Adrenal gland (tissue), 9 donors: ENCODE measurements at regions not wholly inside any gene's neighbourhood (a gene's known extent, or its start where the extent isn't known, plus 50 kb on each side); places are given as distances from the start of the nearest gene placed in this dataset.

Experiments
- DNase-seq, 7 donors: peaks; one replicate each; pipeline ENCODE4 v3.0.0-alpha.2; 2019 to 2020
- H3K27ac ChIP-seq, 5 donors: fragments of 200-600 bp; sonication (generic) in 4 of 5; 1 replicate in 3 of 5; 2 replicates in 2 of 5; pipeline versions ENCODE4 v1.5.1 to v1.8.0; 2016 to 2020; ENCODE audit warnings: mild to moderate bottlenecking in 1 of 5
- H3K27me3 ChIP-seq: fragments of 200-600 bp; 2 replicates; pipeline ENCODE4 v1.8.0; 2021
- H3K36me3 ChIP-seq, 2 donors: fragments of 200-600 bp; replicated peaks in 1 of 2; 1 replicate in 1 of 2; 2 replicates in 1 of 2; pipeline versions ENCODE4 v1.5.1 to v1.8.0; 2018 to 2022
- H3K4me1 ChIP-seq, 2 donors: fragments of 200-600 bp; replicated peaks in 1 of 2; 1 replicate in 1 of 2; 2 replicates in 1 of 2; pipeline versions ENCODE4 v1.5.1 to v1.8.0; 2018 to 2021
- H3K4me3 ChIP-seq, 4 donors: fragments of 200-600 bp; sonication (generic) in 3 of 4; one replicate each; pipeline ENCODE4 v1.5.1; 2016 to 2018
- H3K9me3 ChIP-seq, 3 donors: fragments of 200-600 bp; sonication (generic) in 1 of 3; replicated peaks in 1 of 3; 1 replicate in 2 of 3; 2 replicates in 1 of 3; pipeline versions ENCODE4 v1.5.1 to v1.8.0; 2016 to 2021
- POLR2A ChIP-seq, 2 donors: fragments of 450-650 bp; IDR thresholded peaks; one replicate each; pipeline ENCODE4 v1.6.1; 2017; ENCODE audit warnings: antibody characterized with exemption in 2 of 2, mild to moderate bottlenecking in 2 of 2, moderate library complexity in 1 of 2
- WGBS, 4 donors: extraction: QIAGEN DNeasy Blood & Tissue Kit in 2 of 4; methylation state at CpG; one replicate each; pipeline versions ENCODE4 v1.1.5 to v1.1.7; 2013 to 2017; 5-methylcytosine and 5-hydroxymethylcytosine counted together
- intact Hi-C, 2 donors: fragments of 100-400 bp; cut with DNase I; formaldehyde crosslinking; loops; one replicate each; pipeline versions ENCODE4 v1.14.1 to v1.15.0; 2022 to 2023
- TF ChIP-seq, protein P1 (sequence below), 6 experiments: fragments of 450-650 bp in 4 of 6; fragments of 200-600 bp in 2 of 6; sonication (generic) in 1 of 6; IDR thresholded peaks; 1 replicate in 5 of 6; 2 replicates in 1 of 6; pipeline versions ENCODE4 v1.5.1 to v1.8.0; 2016 to 2021; ENCODE audit warnings: antibody characterized with exemption in 6 of 6, mild to moderate bottlenecking in 2 of 6, moderate library complexity in 1 of 6
- donor health status: healthy with polysubstance abuse.
- donor health status: Bipolar disorder and iron deficiency.
- donor health status: DM: yes; HTN: yes; CAD: no.
- donor health status: DM: no; HTN: no; CAD: no.
- donor health status: DM: no; HTN: no; CAD: no.

DNA sequence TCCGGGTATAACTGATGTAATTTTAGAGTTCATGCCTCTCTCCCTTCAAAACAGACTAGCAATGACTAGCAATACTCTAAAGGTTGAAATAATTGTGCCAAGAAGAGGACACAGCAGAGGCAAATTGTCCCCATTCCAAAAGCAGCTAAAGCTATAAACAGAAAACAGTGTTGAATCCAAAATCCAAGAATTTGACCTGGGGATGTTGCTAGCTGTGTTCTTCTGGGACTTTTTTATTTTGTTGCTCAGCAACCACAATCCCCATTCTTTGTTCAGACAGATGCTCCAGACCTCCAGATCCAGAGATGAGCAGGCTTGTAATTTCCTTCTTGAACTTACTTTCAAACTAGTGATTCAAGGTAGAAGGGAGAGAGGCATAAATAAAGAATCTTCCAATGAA lies 191.5 kb downstream of the FOXB1 start:
- Histone ChIP-seq H3K36me3 (no peaks in the 10 kb centered on the region), H3K4me3 (no peak overlapping the region), H3K4me1 (no peaks in the 10 kb centered on the region), H3K27ac (no peak overlapping the region), H3K9me3 (no peaks in the 10 kb centered on the region), H3K27me3 (peaks cover 17% of the 10 kb centered on the region)
- WGBS, 4 donors = 34 to 70% (median 50%) methylated on average over 1 of the region's 1 CpG
- intact Hi-C loops = no loop called here
- no peak for TF ChIP-seq POLR2A (IDR thresholded peaks at IDR 0.05)
- TF ChIP-seq, protein P1, sequence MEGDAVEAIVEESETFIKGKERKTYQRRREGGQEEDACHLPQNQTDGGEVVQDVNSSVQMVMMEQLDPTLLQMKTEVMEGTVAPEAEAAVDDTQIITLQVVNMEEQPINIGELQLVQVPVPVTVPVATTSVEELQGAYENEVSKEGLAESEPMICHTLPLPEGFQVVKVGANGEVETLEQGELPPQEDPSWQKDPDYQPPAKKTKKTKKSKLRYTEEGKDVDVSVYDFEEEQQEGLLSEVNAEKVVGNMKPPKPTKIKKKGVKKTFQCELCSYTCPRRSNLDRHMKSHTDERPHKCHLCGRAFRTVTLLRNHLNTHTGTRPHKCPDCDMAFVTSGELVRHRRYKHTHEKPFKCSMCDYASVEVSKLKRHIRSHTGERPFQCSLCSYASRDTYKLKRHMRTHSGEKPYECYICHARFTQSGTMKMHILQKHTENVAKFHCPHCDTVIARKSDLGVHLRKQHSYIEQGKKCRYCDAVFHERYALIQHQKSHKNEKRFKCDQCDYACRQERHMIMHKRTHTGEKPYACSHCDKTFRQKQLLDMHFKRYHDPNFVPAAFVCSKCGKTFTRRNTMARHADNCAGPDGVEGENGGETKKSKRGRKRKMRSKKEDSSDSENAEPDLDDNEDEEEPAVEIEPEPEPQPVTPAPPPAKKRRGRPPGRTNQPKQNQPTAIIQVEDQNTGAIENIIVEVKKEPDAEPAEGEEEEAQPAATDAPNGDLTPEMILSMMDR (IDR thresholded peaks at IDR 0.05) = no peak
- DNase-seq = no peak

DNA sequence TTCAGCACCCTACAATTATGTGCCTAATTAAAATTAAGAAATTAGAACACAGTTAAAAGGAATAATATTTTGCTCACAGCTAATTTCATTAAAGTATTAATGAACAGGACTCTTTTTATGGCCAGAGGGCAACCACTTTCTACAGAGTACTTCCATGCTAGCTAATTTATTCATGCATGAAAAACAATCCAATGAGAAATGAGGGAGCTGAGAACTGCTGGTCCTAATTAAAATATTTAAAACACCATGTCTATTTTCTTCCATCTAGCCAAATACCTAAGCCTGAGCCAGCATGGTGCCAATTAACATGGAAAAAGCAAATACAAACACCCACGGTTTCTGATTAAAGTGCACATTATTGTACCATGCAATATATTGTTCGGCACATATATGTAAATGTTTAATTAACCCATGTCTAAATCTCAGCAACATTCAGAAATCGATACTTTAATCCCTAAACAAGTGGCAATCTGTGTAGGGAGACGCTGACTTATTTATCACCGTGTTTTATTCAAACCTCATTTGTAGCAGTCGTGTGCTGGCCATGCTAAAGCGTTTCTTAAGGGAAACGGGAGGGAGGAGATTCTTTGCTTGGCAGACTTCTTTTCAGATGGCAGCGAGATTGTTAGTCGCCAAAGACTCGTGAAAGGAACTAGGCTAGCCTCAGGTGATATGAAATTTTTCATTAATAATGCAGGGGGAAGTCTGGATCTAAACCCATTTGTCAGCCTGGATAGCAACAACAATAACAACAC lies 193.5 kb downstream of the ANXA2 start:
- TF ChIP-seq, protein P1 (IDR thresholded peaks at IDR 0.05) = no peak
- no peak for TF ChIP-seq POLR2A (IDR thresholded peaks at IDR 0.05)
- H3K36me3 ChIP-seq = no peaks in the 10 kb centered on the region
- intact Hi-C loops = no loop called here
- peaks cover 20% of the 10 kb centered on the region for H3K27me3 ChIP-seq
- DNase-seq = no peak
- no peaks in the 10 kb centered on the region for H3K9me3 ChIP-seq
- WGBS, 4 donors = 60 to 63% (median 61%) methylated on average over 11 of the region's 11 CpGs
- H3K27ac ChIP-seq = no peak overlapping the region
- H3K4me1 ChIP-seq = no peaks in the 10 kb centered on the region
- H3K4me3 ChIP-seq = no peak overlapping the region

DNA sequence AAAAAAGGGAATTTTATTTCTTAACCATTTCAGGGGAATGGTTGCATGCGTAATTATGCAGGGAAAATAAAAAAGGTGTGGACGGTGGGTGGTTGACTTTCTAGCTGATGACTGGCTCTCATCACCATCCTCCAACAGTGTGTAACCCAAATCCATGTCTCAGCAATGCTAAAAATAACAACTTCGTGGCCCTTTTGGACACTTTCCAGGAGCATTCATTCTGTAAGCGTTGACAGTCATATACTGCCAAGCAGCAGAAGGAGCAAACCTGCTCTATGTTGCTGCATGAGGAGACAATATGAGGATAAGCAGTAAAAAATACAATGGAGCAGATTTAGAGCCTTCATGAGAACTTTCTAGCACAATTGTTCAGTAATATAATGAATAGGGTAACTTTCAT lies 189.1 kb downstream of the ANXA2 start:
- Histone ChIP-seq H3K4me3 (no peak overlapping the region), H3K36me3 (no peaks in the 10 kb centered on the region), H3K27me3 (peaks cover 2% of the 10 kb centered on the region), H3K4me1 (no peaks in the 10 kb centered on the region), H3K27ac (no peak overlapping the region), H3K9me3 (no peaks in the 10 kb centered on the region)
- no peak for DNase-seq
- intact Hi-C loops = no loop called here
- TF ChIP-seq, protein P1 (IDR thresholded peaks at IDR 0.05) = no peak
- no peak for TF ChIP-seq POLR2A (IDR thresholded peaks at IDR 0.05)
- WGBS, 4 donors = 35 to 44% (median 39%) methylated on average over 4 of the region's 4 CpGs

DNA sequence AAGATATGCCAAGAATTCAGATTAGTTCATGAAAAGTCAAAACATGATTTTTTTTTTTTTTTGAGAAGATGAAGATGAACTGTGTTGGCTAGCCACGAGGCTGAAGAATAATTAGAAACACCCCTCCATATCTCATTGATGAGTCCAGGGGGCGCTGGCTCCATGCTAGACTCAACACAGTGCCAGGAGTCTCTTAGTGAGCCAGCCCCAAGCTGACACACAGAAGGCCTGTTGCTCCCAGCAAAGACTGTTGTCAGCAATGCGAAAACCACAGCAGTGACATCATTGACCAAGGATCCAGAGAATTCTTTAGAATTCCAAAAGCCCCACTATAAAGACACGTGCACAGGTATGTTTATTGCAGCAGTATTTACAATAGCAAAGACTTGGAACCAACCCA lies 185.2 kb downstream of the ANXA2 start:
- Histone ChIP-seq H3K4me1 (no peaks in the 10 kb centered on the region), H3K9me3 (no peaks in the 10 kb centered on the region), H3K4me3 (no peak overlapping the region), H3K27me3 (no peaks in the 10 kb centered on the region), H3K27ac (no peak overlapping the region), H3K36me3 (no peaks in the 10 kb centered on the region)
- no peak for DNase-seq
- TF ChIP-seq POLR2A (IDR thresholded peaks at IDR 0.05) = no peak
- TF ChIP-seq, protein P1 (IDR thresholded peaks at IDR 0.05) = no peak
- WGBS, 4 donors = 53 to 75% (median 71%) methylated on average over 3 to 4 of the region's 4 CpGs
- intact Hi-C loops = no loop called here
